GM13977 (cell line): ENCODE measurements at regions not wholly inside any gene's neighbourhood (a gene's known extent, or its start where the extent isn't known, plus 50 kb on each side); places are given as distances from the start of the nearest gene placed in this dataset.

Experiments
- DNase-seq: peaks from one replicate; pipeline ENCODE4 v3.0.0; 2012; ENCODE audit warnings: low spot score
- in situ Hi-C: fragments of 300-500 bp; cut with MboI; formaldehyde crosslinking; loops from one replicate; pipeline ENCODE4 v1.12.0; 2022; ENCODE audit warnings: low sequenced_read_pairs, low pct_unique_long_range_greater_than_20kb, mixed read lengths, inconsistent platforms; ENCODE audit not compliant: unreplicated experiment
- TF ChIP-seq, protein P1 (sequence below): IDR thresholded peaks from 2 replicates; pipeline ENCODE4 v1.5.1; 2012; ENCODE audit warnings: mild to moderate bottlenecking, control low read depth; ENCODE audit not compliant: insufficient read depth; ENCODE audit errors: extremely low read depth, missing control alignments

DNA sequence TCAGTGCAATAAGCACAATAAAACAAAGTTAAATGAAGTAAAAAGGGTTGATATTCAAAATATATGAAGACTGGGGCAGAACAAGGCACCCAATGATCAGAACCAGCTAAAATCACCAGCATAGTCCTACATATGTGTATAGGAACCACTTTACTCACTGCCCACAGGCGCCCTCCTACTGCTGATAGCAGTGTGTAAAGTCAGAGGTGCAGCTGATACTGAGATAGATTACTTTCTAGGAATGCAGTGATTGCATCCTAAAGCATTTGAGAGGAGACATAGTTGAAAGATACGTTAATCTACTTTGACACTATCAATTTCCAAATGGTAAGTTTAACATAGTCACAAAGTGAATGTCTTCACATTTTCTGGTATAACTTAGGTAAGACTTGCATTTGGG, 161.1 kb upstream of the MCHR2 start:
- no peak for DNase-seq
- TF ChIP-seq, protein P1, sequence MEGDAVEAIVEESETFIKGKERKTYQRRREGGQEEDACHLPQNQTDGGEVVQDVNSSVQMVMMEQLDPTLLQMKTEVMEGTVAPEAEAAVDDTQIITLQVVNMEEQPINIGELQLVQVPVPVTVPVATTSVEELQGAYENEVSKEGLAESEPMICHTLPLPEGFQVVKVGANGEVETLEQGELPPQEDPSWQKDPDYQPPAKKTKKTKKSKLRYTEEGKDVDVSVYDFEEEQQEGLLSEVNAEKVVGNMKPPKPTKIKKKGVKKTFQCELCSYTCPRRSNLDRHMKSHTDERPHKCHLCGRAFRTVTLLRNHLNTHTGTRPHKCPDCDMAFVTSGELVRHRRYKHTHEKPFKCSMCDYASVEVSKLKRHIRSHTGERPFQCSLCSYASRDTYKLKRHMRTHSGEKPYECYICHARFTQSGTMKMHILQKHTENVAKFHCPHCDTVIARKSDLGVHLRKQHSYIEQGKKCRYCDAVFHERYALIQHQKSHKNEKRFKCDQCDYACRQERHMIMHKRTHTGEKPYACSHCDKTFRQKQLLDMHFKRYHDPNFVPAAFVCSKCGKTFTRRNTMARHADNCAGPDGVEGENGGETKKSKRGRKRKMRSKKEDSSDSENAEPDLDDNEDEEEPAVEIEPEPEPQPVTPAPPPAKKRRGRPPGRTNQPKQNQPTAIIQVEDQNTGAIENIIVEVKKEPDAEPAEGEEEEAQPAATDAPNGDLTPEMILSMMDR, result no peak
- in situ Hi-C loops, result no loop called here

DNA sequence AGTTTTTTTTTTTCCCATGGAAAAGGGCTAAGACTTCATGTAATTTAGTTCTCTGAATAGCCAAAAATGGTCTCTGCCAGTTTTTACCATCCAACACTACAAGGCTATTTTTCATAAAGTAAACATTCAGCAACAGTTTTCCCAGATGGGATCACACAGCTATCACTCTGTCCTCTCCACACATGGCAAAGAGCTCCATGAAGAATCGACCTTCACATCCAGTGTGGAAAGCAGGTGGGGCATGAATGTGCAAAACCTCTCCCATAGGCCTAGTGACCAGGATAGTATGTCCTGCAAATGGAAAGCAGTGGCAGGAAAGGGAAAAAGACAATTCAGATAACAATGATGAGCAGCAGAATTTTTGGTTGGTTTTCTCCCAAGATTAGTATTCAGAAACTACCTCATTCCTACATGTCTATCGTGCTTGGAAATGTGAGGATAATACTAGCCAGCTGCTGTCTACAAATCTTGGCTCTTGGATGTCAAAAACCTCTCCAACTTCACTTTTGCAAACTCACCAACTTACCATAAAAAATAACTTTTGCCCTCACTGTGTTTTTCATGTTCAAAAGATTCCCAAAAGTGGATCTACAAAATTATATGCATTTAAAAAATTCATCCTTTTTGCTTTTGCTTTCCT, 159.7 kb upstream of the MCHR2 start:
- DNase-seq, result no peak
- TF ChIP-seq, protein P1, result no peak
- in situ Hi-C loops, result no loop called here

DNA sequence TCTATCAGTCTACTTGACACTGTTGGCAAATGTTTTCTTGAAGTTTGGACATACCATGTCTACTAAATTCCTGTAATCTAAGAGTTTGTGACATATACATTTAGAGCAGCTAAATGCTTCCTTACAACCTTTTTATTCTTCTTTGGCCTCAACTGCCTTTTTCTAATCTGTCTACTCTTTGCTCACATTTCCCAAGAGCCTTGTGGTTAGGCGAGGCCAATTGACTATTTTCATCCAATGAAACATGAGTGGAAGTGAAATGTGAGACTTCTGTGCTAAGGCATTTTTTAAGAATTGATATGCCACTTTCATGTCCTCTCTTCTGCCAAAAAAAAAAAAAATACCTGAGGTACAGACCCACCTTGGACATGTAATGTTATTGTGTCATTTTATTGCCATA, 158.2 kb upstream of the MCHR2 start:
- TF ChIP-seq, protein P1, result no peak
- no peak for DNase-seq
- in situ Hi-C loops, result no loop called here

- in situ Hi-C loops, result no loop called here
- no peak for DNase-seq
- TF ChIP-seq, protein P1, result no peak
Measured at GRCh38 chr6:100144991-100145390, 151.0 kb upstream of the MCHR2 start.

DNA sequence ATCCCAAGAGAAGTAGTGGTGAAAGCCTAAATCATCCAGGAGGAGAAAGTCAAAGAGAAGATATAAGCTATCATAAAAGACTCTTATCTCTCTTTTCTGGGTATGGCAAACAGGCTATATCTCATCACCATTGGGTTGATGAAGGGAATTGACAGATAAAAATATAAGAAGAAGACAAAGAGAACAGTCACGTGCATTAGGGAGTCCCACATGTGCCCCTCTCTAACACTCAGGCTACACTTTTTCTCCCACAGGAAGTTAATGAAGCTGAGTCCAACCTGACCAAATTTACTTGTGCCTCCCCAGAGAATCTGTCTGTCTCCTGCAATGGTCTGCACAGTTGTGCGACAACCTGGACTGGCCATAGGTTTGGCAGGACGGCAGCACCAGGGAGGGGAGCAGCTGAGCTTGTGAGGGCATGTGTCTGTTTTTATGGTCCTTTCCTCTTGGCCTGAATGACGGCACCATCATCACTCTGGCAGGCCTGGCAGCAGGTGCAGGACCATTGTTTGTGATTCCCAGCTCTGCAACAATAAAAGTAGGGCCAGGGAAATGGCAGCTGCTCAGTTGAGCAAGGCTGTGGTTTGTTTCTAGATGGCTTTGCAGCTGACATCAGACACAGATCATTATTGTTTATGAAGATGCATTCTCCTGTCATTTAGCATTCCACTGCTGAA, 144.5 kb upstream of the MCHR2 start:
- in situ Hi-C loops, result no loop called here
- TF ChIP-seq, protein P1, result no peak
- no peak for DNase-seq

DNA sequence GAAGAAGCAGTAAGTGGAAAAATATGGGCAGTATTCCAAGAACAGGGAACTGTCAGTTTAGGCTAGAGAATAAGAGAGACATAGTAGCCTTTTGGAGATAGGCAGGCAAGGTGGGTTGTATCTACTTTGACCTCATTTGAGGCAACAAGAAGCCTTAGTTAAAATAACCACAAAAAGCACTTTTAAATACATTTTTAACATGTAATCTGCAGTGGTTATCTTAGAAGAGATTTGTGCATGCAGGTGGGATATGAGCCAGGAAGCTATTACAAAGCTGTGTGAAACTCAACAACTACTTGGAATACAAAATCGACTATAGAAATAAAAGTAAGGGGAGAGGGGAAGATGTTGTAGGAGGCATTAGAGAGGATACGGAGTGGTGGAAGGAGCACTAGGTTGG, 143.7 kb upstream of the MCHR2 start:
- TF ChIP-seq, protein P1, result no peak
- in situ Hi-C loops, result no loop called here
- DNase-seq, result no peak
